GM12865 (cell line): ENCODE measurements at regions not wholly inside any gene's neighbourhood (a gene's known extent, or its start where the extent isn't known, plus 50 kb on each side); places are given as distances from the start of the nearest gene placed in this dataset.
"Not testable (repeated sequence)": the region's sequence is repeated elsewhere in the genome, so short reads cannot be mapped to it uniquely, and the experiment has no call there.

Experiments
- DNase-seq: peaks from one replicate; pipeline ENCODE4 v3.0.0; 2010; ENCODE audit warnings: low read depth
- H3K4me3 ChIP-seq: 2 replicates; pipeline ENCODE4 v1.5.1; 2011; ENCODE audit warnings: mild to moderate bottlenecking, low read depth, low read length, control low read depth
- CTCF ChIP-seq: IDR thresholded peaks from 2 replicates; pipeline ENCODE4 v1.5.1; 2011; ENCODE audit warnings: low read length, control low read depth, low read depth, inconsistent platforms; ENCODE audit not compliant: insufficient read depth; ENCODE audit errors: missing control alignments

DNA sequence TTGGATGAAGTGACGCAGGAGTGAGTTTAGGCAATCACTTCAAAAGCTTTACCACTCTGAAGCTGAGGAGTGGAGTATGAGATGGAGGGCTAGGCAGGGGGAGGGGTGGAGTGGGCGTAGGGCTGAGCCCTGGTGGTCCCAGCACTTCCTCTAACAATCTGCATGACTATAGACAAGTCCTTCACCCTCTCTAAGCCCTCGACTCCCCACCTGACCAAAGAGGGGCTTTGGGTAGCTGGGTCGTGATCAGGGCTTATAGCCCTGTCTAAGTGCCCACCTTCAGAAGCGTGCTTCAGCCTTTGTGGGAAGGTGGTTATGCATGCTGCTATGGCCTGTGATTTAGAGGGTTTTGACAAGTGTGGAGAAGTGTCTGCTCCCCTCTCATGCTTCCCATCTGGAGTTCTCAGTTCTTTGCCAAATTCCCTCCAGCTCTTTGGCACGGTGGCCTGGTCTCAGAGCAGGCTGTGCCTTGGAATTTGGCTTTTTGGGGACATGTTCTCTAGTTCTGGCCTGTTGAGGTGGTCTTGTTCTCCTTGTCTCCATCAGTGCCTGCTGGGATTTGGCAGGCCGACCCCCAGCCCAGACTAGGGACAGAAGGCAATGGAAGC, 53.0 kb downstream of the ACTBL2 start:
- DNase-seq = no peak
- TF ChIP-seq CTCF = no peak
- H3K4me3 ChIP-seq = no peak overlapping the region

DNA sequence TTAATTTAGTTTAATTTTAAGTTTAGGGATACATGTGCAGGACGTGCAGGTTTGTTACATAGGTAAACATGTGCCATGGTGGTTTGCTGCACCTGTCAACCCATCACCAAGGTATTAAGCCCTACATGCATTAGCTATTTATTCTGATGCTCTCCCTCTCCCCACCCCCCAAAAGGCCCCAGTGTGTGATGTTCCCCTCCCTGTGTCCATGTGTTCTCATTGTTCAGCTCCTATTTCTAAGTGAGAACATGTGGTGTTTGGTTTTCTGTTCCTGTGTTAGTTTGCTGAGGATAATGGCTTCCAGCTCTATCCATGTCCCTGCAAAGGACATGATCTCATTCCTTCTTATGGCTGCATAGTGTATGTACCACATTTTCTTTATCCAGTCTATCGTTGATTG, 53.6 kb downstream of the ACTBL2 start:
- not testable (repeated sequence) for DNase-seq, H3K4me3 ChIP-seq

DNA sequence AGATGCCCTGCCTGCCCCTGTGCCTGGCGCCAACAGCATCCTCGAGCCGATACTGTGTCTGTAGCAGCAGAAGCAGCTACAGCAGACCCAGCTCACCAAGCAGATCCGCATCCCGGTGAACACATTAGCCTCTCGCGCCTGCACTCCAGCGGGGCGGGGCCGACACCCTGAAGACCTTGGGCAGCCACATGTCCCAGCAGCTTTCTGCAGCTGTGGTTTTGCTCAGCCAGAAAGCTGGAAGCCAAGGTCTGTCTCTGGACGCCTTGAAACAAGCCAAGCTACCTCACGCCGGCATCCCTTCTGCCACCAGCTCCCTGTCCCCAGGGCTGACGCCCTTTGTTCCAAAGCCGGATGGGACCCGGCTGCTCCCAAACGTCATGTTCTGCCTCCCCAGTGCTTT, 59.6 kb downstream of the ACTBL2 start:
- no peak for DNase-seq
- no peak for TF ChIP-seq CTCF
- no peak overlapping the region for H3K4me3 ChIP-seq

- no peak overlapping the region for H3K4me3 ChIP-seq
- no peak for DNase-seq
- no peak for TF ChIP-seq CTCF
Measured at GRCh38 chr5:57422341-57422740, 60.3 kb downstream of the ACTBL2 start.

- TF ChIP-seq CTCF = no peak
- DNase-seq = no peak
- no peak overlapping the region for H3K4me3 ChIP-seq
Measured at GRCh38 chr5:57420801-57421200, 61.8 kb downstream of the ACTBL2 start.

- H3K4me3 ChIP-seq = no peak overlapping the region
- no peak for TF ChIP-seq CTCF
- DNase-seq = no peak
Measured at GRCh38 chr5:57417971-57418370, 64.6 kb downstream of the ACTBL2 start.

GRCh38 chr5:57417320-57417719, 65.3 kb downstream of the ACTBL2 start:
- no peak overlapping the region for H3K4me3 ChIP-seq
- no peak for DNase-seq
- TF ChIP-seq CTCF = no peak
